B cell (primary cell): ENCODE measurements at regions not wholly inside any gene's neighbourhood (a gene's known extent, or its start where the extent isn't known, plus 50 kb on each side); places are given as distances from the start of the nearest gene placed in this dataset.

Experiments
- ATAC-seq: fragments of 200-7000 bp; cut with Tn5 transposase; one replicate; pipeline ENCODE4 v1.10.0; 2021; ENCODE audit warnings: low read depth, mild to moderate bottlenecking, moderate number of reproducible peaks, moderate library complexity
- CTCF ChIA-PET: fragments of 350-600 bp; sonication (Branson Sonifier 250); formaldehyde crosslinking; loops from one replicate; lab custom pipeline; 2021; ENCODE audit warnings: antibody characterized with exemption, inconsistent platforms; lab: Charles Lee
- POLR2A ChIA-PET: fragments of 350-600 bp; sonication (Branson Sonifier 250); formaldehyde crosslinking; loops from one replicate; lab custom pipeline; 2021; ENCODE audit warnings: antibody characterized with exemption; lab: Charles Lee
- DNase-seq: peaks from one replicate; pipeline ENCODE4 v3.0.0; 2013
- H2AFZ ChIP-seq: 2 replicates; pipeline ENCODE4 v1.6.1; 2012; ENCODE audit warnings: mild to moderate bottlenecking, low read depth, low read length; ENCODE audit not compliant: insufficient read depth, poor library complexity, severe bottlenecking
- H3K27ac ChIP-seq, 2 donors: 1 replicate in 1 of 2; 2 replicates in 1 of 2; pipeline ENCODE4 v1.5.1; 2012 to 2013; ENCODE audit warnings: low read length in 2 of 2, mild to moderate bottlenecking in 2 of 2, moderate library complexity in 1 of 2
- H3K27me3 ChIP-seq, 4 experiments: fragments of 200-600 bp in 1 of 4; sonication (generic) in 1 of 4; replicated peaks in 1 of 4; 1 replicate in 2 of 4; 2 replicates in 2 of 4; pipeline versions ENCODE4 v1.6.1 to v1.7.0; 2013 to 2016; ENCODE audit warnings: low read length in 3 of 4, mild to moderate bottlenecking in 2 of 4, mixed read lengths in 1 of 4, moderate library complexity in 1 of 4; ENCODE audit not compliant: insufficient read depth in 4 of 4, control insufficient read depth in 3 of 4; ENCODE audit errors: control extremely low read depth in 1 of 4
- H3K36me3 ChIP-seq, 2 experiments: replicated peaks in 1 of 2; 1 replicate in 1 of 2; 2 replicates in 1 of 2; pipeline versions ENCODE4 v1.6.1 to v1.7.1; 2013; ENCODE audit warnings: low read length in 1 of 2; ENCODE audit not compliant: insufficient read depth in 2 of 2, control insufficient read depth in 1 of 2; ENCODE audit errors: control extremely low read depth in 1 of 2, extremely low read depth in 1 of 2
- H3K4me1 ChIP-seq, 2 donors: fragments of 200-600 bp in 1 of 2; sonication (generic) in 1 of 2; 1 replicate in 1 of 2; 2 replicates in 1 of 2; pipeline versions ENCODE4 v1.5.1 to v1.6.1; 2013 to 2017; ENCODE audit warnings: low read length in 2 of 2; ENCODE audit not compliant: control insufficient read depth in 2 of 2, insufficient read depth in 2 of 2
- H3K4me2 ChIP-seq: replicated peaks from 2 replicates; pipeline ENCODE3; 2012; ENCODE audit warnings: mild to moderate bottlenecking, low read depth, low read length; ENCODE audit not compliant: poor library complexity, severe bottlenecking
- H3K4me3 ChIP-seq, 5 experiments: fragments of 200-600 bp in 1 of 5; sonication (generic) in 1 of 5; 1 replicate in 3 of 5; 2 replicates in 2 of 5; pipeline versions ENCODE4 v1.5.1 to v1.7.0; 2011 to 2016; ENCODE audit warnings: low read length in 4 of 5, mild to moderate bottlenecking in 4 of 5, low read depth in 2 of 5, control low read depth in 1 of 5, moderate library complexity in 1 of 5; ENCODE audit not compliant: insufficient read depth in 1 of 5; ENCODE audit errors: control extremely low read depth in 1 of 5, extremely low read depth in 1 of 5
- H3K79me2 ChIP-seq: fragments of 200-600 bp; sonication (generic); one replicate; pipeline ENCODE4 v1.6.0; 2016; ENCODE audit warnings: low read length; ENCODE audit not compliant: control insufficient read depth, insufficient read depth
- H3K9ac ChIP-seq: fragments of 200-600 bp; sonication (generic); 2 replicates; pipeline ENCODE4 v1.6.1; 2017; ENCODE audit warnings: mild to moderate bottlenecking, low read length, moderate library complexity
- H3K9me3 ChIP-seq, 3 donors: one replicate each; pipeline versions ENCODE4 v1.6.1 to v1.7.1; 2013; ENCODE audit warnings: low read length in 2 of 3; ENCODE audit not compliant: control insufficient read depth in 2 of 3, insufficient read depth in 1 of 3; ENCODE audit errors: control extremely low read depth in 1 of 3
- H4K20me1 ChIP-seq: 2 replicates; pipeline ENCODE4 v1.6.0; 2012; ENCODE audit warnings: mild to moderate bottlenecking, low read length; ENCODE audit not compliant: insufficient read depth, control insufficient read depth, poor library complexity, severe bottlenecking
- H3K27ac Mint-ChIP-seq: one replicate; pipeline ENCODE4 v1.8.0; 2021; ENCODE audit warnings: mixed read lengths
- H3K27me3 Mint-ChIP-seq: one replicate; pipeline ENCODE4 v1.8.0; 2021; ENCODE audit warnings: mixed read lengths
- H3K4me1 Mint-ChIP-seq: one replicate; pipeline ENCODE4 v1.8.0; 2021; ENCODE audit warnings: mixed read lengths
- H3K4me3 Mint-ChIP-seq: one replicate; pipeline ENCODE4 v1.8.0; 2021; ENCODE audit warnings: mixed read lengths
- H3K9me3 Mint-ChIP-seq: one replicate; pipeline ENCODE4 v1.8.0; 2022; ENCODE audit warnings: mixed read lengths; ENCODE audit not compliant: insufficient read depth
- EZH2 ChIP-seq: IDR thresholded peaks from 2 replicates; pipeline ENCODE4 v1.6.1; 2012; ENCODE audit warnings: borderline replicate concordance, low read depth, mild to moderate bottlenecking, moderate library complexity, low read length; ENCODE audit not compliant: insufficient read depth, poor library complexity, severe bottlenecking
- WGBS: methylation state at CpG from one replicate; pipeline ENCODE4 v1.1.5; 2013; ENCODE audit warnings: missing lambda C conversion rate; ENCODE audit not compliant: insufficient coverage; 5-methylcytosine and 5-hydroxymethylcytosine counted together
- intact Hi-C: fragments of 100-400 bp; cut with micrococcal nuclease; formaldehyde crosslinking; loops from one replicate; pipeline ENCODE4 v1.10.0; 2022
- TF ChIP-seq, protein P1 (sequence below): fragments of 200-600 bp; IDR thresholded peaks from one replicate; pipeline ENCODE4 v1.8.0; 2022; ENCODE audit warnings: antibody characterized with exemption, mild to moderate bottlenecking

DNA sequence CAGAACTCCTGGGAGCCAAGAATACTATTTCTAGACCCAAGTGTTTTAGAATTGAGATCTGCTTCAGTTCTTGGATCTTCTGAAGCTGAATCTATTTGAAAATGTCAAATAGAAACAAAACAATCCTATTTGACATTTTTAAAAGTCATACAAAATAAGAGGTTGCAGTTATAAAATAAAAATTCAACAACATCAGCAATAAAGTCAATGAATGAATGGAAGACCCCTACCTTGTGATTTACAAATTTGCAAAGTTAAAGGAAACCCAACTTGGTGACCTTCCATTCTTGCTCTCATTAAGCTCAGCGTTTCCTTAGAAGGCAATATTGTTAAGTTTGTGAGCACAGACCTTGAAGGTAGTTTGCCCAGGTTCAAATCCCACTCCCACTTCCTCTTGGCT, 531.8 kb upstream of the TENM3 start:
- ChIA-PET POLR2A (no interaction called here), CTCF (no interaction called here)
- intact Hi-C loops, result no loop called here
- Histone ChIP-seq H3K9ac (no peak overlapping the region), H3K4me2 (no peak overlapping the region), H3K27me3 (no peaks in the 10 kb centered on the region), H3K9me3 (peaks cover 0 to 5% (median 2%) of the 10 kb centered on the region in 3 donors), H3K27ac (no peak overlapping the region), H3K36me3 (no peaks in the 10 kb centered on the region), H4K20me1 (no peaks in the 10 kb centered on the region), H3K79me2 (no peaks in the 10 kb centered on the region), H3K4me3 (no peak overlapping the region), H3K4me1 (no peaks in the 10 kb centered on the region), H2AFZ (no peak overlapping the region)
- TF ChIP-seq, protein P1, sequence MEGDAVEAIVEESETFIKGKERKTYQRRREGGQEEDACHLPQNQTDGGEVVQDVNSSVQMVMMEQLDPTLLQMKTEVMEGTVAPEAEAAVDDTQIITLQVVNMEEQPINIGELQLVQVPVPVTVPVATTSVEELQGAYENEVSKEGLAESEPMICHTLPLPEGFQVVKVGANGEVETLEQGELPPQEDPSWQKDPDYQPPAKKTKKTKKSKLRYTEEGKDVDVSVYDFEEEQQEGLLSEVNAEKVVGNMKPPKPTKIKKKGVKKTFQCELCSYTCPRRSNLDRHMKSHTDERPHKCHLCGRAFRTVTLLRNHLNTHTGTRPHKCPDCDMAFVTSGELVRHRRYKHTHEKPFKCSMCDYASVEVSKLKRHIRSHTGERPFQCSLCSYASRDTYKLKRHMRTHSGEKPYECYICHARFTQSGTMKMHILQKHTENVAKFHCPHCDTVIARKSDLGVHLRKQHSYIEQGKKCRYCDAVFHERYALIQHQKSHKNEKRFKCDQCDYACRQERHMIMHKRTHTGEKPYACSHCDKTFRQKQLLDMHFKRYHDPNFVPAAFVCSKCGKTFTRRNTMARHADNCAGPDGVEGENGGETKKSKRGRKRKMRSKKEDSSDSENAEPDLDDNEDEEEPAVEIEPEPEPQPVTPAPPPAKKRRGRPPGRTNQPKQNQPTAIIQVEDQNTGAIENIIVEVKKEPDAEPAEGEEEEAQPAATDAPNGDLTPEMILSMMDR, result no peak
- TF ChIP-seq EZH2, result no peak
- no peak overlapping the region for H3K4me3 Mint-ChIP-seq
- no peaks in the 10 kb centered on the region for H3K27me3 Mint-ChIP-seq
- no peak for ATAC-seq
- DNase-seq, result no peak
- H3K9me3 Mint-ChIP-seq, result peaks cover 5% of the 10 kb centered on the region
- H3K27ac Mint-ChIP-seq, result no peak overlapping the region
- H3K4me1 Mint-ChIP-seq, result no peaks in the 10 kb centered on the region
- WGBS, result no CpG with 5 or more reads among the region's 1 CpG

DNA sequence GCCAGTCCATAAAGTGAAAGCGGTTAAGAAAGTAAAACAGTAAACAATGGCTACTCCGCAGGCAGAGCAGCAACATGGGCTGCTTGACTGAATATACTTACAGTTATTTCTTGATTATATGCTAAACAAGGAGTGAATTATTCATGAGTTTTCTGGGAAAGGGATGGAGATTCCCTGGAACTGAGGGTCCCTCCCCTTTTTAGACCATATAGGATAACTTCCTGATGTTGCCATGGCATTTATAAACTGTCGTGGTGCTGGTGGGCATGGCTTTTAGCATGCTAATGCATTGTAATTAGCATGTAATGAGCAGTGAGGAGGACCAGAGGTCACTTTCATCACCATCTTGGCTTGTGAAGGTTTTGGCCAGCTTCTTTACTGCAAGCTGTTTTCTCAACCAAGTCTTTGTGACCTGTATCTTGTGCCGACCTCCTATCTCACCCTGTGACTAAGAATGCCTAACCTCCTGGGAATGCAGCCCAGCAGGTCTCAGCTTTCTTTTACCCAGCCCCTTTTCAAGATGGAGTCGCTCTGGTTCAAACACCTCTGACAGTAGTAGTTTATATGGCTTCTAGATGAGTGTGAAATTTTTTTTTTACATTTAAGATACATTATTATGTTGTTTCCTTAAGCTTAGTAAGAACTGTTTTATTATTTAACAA, 514.8 kb upstream of the TENM3 start:
- Histone ChIP-seq H3K27me3 (no peaks in the 10 kb centered on the region), H3K9ac (no peak overlapping the region), H3K4me2 (no peak overlapping the region), H3K27ac (no peak overlapping the region), H3K79me2 (no peaks in the 10 kb centered on the region), H3K36me3 (no peaks in the 10 kb centered on the region), H2AFZ (no peak overlapping the region), H4K20me1 (no peaks in the 10 kb centered on the region), H3K4me1 (no peaks in the 10 kb centered on the region), H3K4me3 (no peak overlapping the region), H3K9me3 (peaks cover 0 to 6% (median 0%) of the 10 kb centered on the region in 3 donors)
- ChIA-PET CTCF (no interaction called here), POLR2A (no interaction called here)
- WGBS, result 90% methylated on average over 2 of the region's 5 CpGs
- H3K4me3 Mint-ChIP-seq, result no peak overlapping the region
- TF ChIP-seq EZH2, result no peak
- TF ChIP-seq, protein P1, result no peak
- DNase-seq, result no peak
- ATAC-seq, result no peak
- no peaks in the 10 kb centered on the region for H3K4me1 Mint-ChIP-seq
- no peak overlapping the region for H3K27ac Mint-ChIP-seq
- no peaks in the 10 kb centered on the region for H3K9me3 Mint-ChIP-seq
- H3K27me3 Mint-ChIP-seq, result no peaks in the 10 kb centered on the region
- intact Hi-C loops, result no loop called here
